Head of caudate nucleus (tissue), 42 donors: ENCODE measurements at regions not wholly inside any gene's neighbourhood (a gene's known extent, or its start where the extent isn't known, plus 50 kb on each side); places are given as distances from the start of the nearest gene placed in this dataset.

Experiments
- DNase-seq, 42 donors: peaks; one replicate each; pipeline versions ENCODE4 v3.0.0 to v3.0.0-alpha.2; 2020 to 2021; ENCODE audit warnings: mixed read lengths in 7 of 42
- intact Hi-C: fragments of 100-400 bp; cut with DNase I; formaldehyde crosslinking; loops from one replicate; pipeline ENCODE4 v1.15.0; 2022

GRCh38 chr15:35596285-35596684 lies 50.3 kb upstream of the DPH6 start:
- DNase-seq, result no peak
- intact Hi-C loops, result no loop called here

GRCh38 chr15:35602836-35603235 lies 56.9 kb upstream of the DPH6 start:
- no peak for DNase-seq
- intact Hi-C loops, result no loop called here

GRCh38 chr15:35603301-35603700 lies 57.3 kb upstream of the DPH6 start:
- intact Hi-C loops, result no loop called here
- no peak for DNase-seq

- no peak for DNase-seq
- intact Hi-C loops, result no loop called here
Observed at GRCh38 chr15:35603856-35604255, 57.9 kb upstream of the DPH6 start.

GRCh38 chr15:35605764-35606449 lies 59.9 kb upstream of the DPH6 start:
- DNase-seq, result no peak
- intact Hi-C loops, result no loop called here

- no peak for DNase-seq
- intact Hi-C loops, result no loop called here
Observed at GRCh38 chr15:35606450-35606779, 60.5 kb upstream of the DPH6 start.

- intact Hi-C loops, result loop anchor here (10.0 kb wide), 1 partner anchor 68 kb away; no protein-coding TSS in a partner anchor
- no peak for DNase-seq
Observed at GRCh38 chr15:35616498-35617271, 70.7 kb upstream of the DPH6 start.

- DNase-seq, result no peak
Observed at GRCh38 chr15:35618260-35619188, 72.6 kb upstream of the DPH6 start.

GRCh38 chr15:35622641-35623340 lies 76.8 kb upstream of the DPH6 start:
- intact Hi-C loops, result no loop called here
- DNase-seq, result no peak

More at GRCh38 chr15:35618260-35619188, 72.6 kb upstream of the DPH6 start:
- intact Hi-C loops, result loop anchor here (10.0 kb wide), 1 partner anchor 66 kb away; no protein-coding TSS in a partner anchor

GRCh38 chr15:35624881-35625280 lies 78.9 kb upstream of the DPH6 start:
- intact Hi-C loops, result no loop called here
- no peak for DNase-seq

- DNase-seq, result no peak
- intact Hi-C loops, result no loop called here
Observed at GRCh38 chr15:35626571-35627318, 80.8 kb upstream of the DPH6 start.

- DNase-seq, result no peak
- intact Hi-C loops, result no loop called here
Observed at GRCh38 chr15:35627696-35628095, 81.7 kb upstream of the DPH6 start.

- DNase-seq, result no peak
- intact Hi-C loops, result no loop called here
Observed at GRCh38 chr15:35629766-35630165, 83.8 kb upstream of the DPH6 start.

GRCh38 chr15:35630532-35630931 lies 84.6 kb upstream of the DPH6 start:
- intact Hi-C loops, result no loop called here
- no peak for DNase-seq

GRCh38 chr15:35630985-35631384 lies 85.0 kb upstream of the DPH6 start:
- intact Hi-C loops, result no loop called here
- no peak for DNase-seq

GRCh38 chr15:35633677-35634076 lies 87.7 kb upstream of the DPH6 start:
- DNase-seq, result no peak
- intact Hi-C loops, result no loop called here

- DNase-seq, result no peak
- intact Hi-C loops, result no loop called here
Observed at GRCh38 chr15:35646790-35647189, 100.8 kb upstream of the DPH6 start.

GRCh38 chr15:35647303-35647702 lies 101.3 kb upstream of the DPH6 start:
- intact Hi-C loops, result no loop called here
- no peak for DNase-seq

- intact Hi-C loops, result no loop called here
- DNase-seq, result no peak
Observed at GRCh38 chr15:35648941-35649340, 103.0 kb upstream of the DPH6 start.
